Activated CD4-positive, alpha-beta T cell treated with anti-CD3 and anti-CD28 coated beads, Interleukin-2, amount 10 ng/mL, durations not matched to agents 7 days and 5 days (primary cell): ENCODE measurements at regions not wholly inside any gene's neighbourhood (a gene's known extent, or its start where the extent isn't known, plus 50 kb on each side); places are given as distances from the start of the nearest gene placed in this dataset.

Source experiments
- CTCF ChIA-PET: fragments of 350-600 bp; sonication (Branson Sonifier 250); formaldehyde crosslinking; loops from one replicate; lab custom pipeline; 2021; ENCODE audit warnings: antibody characterized with exemption; lab: Charles Lee
- POLR2A ChIA-PET: fragments of 350-600 bp; sonication (Branson Sonifier 250); formaldehyde crosslinking; loops from one replicate; lab custom pipeline; 2021; ENCODE audit warnings: antibody characterized with exemption; lab: Charles Lee
- DNase-seq: peaks from one replicate; pipeline ENCODE4 v3.0.0-alpha.2; 2020
- H3K27ac Mint-ChIP-seq: one replicate; pipeline ENCODE4 v1.8.0; 2021; ENCODE audit warnings: mild to moderate bottlenecking, moderate library complexity, mixed read lengths
- H3K27me3 Mint-ChIP-seq: one replicate; pipeline ENCODE4 v1.8.0; 2021; ENCODE audit warnings: mixed read lengths
- H3K36me3 Mint-ChIP-seq: one replicate; pipeline ENCODE4 v1.8.0; 2021; ENCODE audit warnings: low read depth, mixed read lengths
- H3K4me1 Mint-ChIP-seq: one replicate; pipeline ENCODE4 v1.8.0; 2021; ENCODE audit warnings: mixed read lengths
- H3K4me3 Mint-ChIP-seq: one replicate; pipeline ENCODE4 v1.8.0; 2021; ENCODE audit warnings: mild to moderate bottlenecking, moderate library complexity, mixed read lengths
- H3K9me3 Mint-ChIP-seq: one replicate; pipeline ENCODE4 v1.8.0; 2021; ENCODE audit warnings: mixed read lengths

DNA sequence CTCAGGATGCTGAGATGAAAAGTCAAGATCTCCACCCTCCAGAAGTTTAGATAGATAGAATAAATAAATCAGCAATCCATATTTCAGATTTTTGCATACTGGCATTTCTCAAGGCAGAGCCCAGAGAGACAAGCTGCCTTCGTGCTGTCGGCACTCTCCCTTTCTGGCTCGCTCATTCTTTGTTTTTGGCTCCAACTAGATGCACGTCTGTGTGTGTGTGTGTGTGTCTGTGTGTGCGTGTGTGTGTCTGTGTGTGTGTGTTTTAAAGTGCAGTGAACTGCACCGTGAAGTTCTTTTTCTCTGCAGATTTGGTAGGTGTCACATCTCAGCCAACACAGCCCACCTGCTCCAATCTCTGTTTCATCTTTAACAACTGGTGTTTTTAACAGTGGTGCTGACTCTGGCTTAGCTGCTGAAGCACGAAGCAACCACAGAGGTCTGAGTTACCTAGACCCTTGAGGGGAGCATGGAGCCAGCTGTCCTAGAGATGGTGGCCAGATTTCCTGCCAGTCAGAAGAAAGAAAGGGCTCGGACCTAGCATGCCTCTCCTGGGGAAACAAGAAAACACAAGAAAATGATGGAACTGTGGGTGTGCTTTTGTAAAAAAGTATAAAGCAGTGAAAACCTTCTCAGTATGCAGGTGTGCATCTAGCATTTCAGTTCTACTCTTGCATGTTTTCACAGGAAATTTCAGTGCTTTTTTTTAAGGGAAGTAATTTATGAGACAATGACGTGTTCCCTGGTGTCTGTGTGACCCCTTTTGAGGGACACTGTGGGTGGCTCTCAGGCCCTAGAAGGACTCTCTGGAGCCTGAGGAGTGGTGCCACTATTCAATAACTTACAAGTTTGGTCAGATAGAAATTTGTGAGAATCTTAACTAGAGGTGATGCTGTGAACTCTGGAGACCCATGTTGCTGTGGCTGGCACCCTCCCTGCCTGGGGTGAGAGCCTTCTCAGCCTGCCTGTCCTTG is 364.3 kb downstream of the RNF144A start:
- DNase-seq, result no peak
- no peaks in the 10 kb centered on the region for H3K9me3 Mint-ChIP-seq
- POLR2A ChIA-PET, result no interaction called here
- H3K27me3 Mint-ChIP-seq, result no peaks in the 10 kb centered on the region
- H3K4me3 Mint-ChIP-seq, result no peak overlapping the region
- H3K27ac Mint-ChIP-seq, result no peak overlapping the region
- CTCF ChIA-PET, result interaction anchor here (1.1 kb wide), 1 partner anchor 13 kb away, joined by 3 read pairs; no protein-coding TSS in a partner anchor
- H3K36me3 Mint-ChIP-seq, result no peaks in the 10 kb centered on the region
- H3K4me1 Mint-ChIP-seq, result no peaks in the 10 kb centered on the region

DNA sequence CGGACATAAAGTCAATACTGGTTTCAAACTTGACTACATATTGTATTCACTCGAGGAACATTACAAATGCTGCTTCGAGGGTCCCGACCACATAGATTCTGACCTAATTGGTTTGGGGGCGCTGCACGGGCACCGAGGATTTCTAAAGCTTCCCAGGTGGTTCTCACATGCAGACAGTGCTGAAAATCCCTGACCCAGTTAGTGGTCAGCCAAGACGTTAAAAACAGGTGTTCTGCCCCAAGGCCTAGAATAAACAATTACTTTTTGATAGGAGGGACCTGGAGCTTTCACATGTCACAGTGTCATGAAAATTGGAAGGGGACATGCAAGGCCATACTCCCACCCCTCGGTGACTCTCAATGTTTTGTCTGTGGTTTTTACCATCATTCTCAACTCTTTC is 368.9 kb downstream of the RNF144A start:
- no peaks in the 10 kb centered on the region for H3K36me3 Mint-ChIP-seq
- H3K27me3 Mint-ChIP-seq, result no peaks in the 10 kb centered on the region
- POLR2A ChIA-PET, result no interaction called here
- DNase-seq, result no peak
- no peaks in the 10 kb centered on the region for H3K4me1 Mint-ChIP-seq
- no peak overlapping the region for H3K27ac Mint-ChIP-seq
- H3K9me3 Mint-ChIP-seq, result no peaks in the 10 kb centered on the region
- CTCF ChIA-PET, result no interaction called here
- H3K4me3 Mint-ChIP-seq, result no peak overlapping the region

DNA sequence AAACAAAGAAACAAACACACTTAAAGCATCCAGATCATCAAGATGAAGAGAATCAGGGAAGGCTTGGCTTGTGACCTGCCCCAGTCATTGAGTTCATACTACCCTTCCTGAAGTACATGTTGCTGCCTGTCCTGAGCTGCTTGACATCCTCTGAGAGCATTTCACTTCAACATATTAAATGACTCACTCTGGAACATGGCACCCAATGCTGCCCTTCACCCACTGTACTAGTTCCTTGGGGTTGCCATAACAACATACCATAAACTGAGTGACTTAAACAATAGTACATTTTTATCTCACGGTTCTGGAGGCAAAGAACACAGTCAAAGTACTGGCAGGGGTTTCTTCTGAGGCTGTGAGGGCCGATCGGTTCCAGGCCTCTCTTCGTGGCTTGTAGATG is 371.3 kb downstream of the RNF144A start:
- H3K36me3 Mint-ChIP-seq, result no peaks in the 10 kb centered on the region
- DNase-seq, result no peak
- H3K4me1 Mint-ChIP-seq, result no peaks in the 10 kb centered on the region
- H3K27me3 Mint-ChIP-seq, result peaks cover 2% of the 10 kb centered on the region
- H3K27ac Mint-ChIP-seq, result no peak overlapping the region
- no peaks in the 10 kb centered on the region for H3K9me3 Mint-ChIP-seq
- ChIA-PET CTCF (no interaction called here), POLR2A (no interaction called here)
- H3K4me3 Mint-ChIP-seq, result no peak overlapping the region

- no peak overlapping the region for H3K4me3 Mint-ChIP-seq
- DNase-seq, result no peak
- no peaks in the 10 kb centered on the region for H3K4me1 Mint-ChIP-seq
- H3K36me3 Mint-ChIP-seq, result no peaks in the 10 kb centered on the region
- no peaks in the 10 kb centered on the region for H3K9me3 Mint-ChIP-seq
- ChIA-PET POLR2A (no interaction called here), CTCF (no interaction called here)
- peaks cover 4% of the 10 kb centered on the region for H3K27me3 Mint-ChIP-seq
- no peak overlapping the region for H3K27ac Mint-ChIP-seq
These were observed 372.5 kb downstream of the RNF144A start for GRCh38 chr2:7289697-7290096.

- Mint-ChIP-seq H3K27ac (no peak overlapping the region), H3K36me3 (no peaks in the 10 kb centered on the region), H3K27me3 (peaks cover 4% of the 10 kb centered on the region), H3K4me3 (no peak overlapping the region), H3K4me1 (no peaks in the 10 kb centered on the region), H3K9me3 (no peaks in the 10 kb centered on the region)
- ChIA-PET CTCF (interaction anchor here (1.1 kb wide), 1 partner anchor 8 kb away, joined by 3 read pairs; no protein-coding TSS in a partner anchor), POLR2A (no interaction called here)
- no peak for DNase-seq
These were observed 375.0 kb downstream of the RNF144A start for GRCh38 chr2:7292154-7292691.

DNA sequence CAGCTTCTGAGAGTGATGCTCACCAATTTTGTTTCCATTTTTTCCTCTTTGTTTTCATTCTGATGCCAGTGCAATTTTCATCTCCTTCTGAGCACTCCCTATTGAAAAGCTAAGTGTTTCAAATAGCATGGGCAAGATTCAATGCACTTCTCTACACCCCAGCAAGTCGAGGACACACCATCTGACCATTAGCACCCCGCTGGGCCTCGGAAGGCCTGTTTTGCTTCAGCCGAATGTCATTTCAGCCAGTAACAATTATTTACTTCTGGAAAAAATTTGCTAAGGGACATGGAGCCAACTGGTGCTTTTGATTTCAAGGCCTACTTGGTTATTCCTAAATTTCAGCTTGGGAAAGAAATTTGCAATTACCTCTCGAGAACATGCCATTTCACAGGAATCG is 392.4 kb downstream of the RNF144A start:
- H3K4me1 Mint-ChIP-seq, result no peaks in the 10 kb centered on the region
- no peaks in the 10 kb centered on the region for H3K36me3 Mint-ChIP-seq
- H3K9me3 Mint-ChIP-seq, result no peaks in the 10 kb centered on the region
- ChIA-PET CTCF (no interaction called here), POLR2A (no interaction called here)
- peaks cover 3% of the 10 kb centered on the region for H3K27me3 Mint-ChIP-seq
- H3K4me3 Mint-ChIP-seq, result no peak overlapping the region
- no peak for DNase-seq
- no peak overlapping the region for H3K27ac Mint-ChIP-seq

DNA sequence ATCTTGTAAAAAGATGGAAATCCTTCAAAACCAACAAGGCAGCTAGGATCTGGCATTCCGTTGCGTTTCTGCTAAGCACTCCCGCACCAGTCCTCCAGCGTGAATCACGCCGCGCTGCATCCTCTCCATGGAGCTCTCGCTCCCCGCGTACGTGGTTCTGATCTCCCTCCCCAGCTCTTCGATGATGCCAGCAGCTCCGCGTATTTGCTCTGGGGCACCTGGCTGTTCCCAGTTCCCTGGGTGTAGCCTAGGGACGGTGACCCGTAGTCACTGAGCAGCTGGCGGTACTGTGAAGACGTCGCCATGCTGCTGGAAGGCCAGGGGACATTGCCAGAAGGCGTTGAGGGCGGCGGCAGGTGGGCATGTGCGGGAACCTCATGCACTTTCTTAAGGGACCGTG is 407.5 kb downstream of the RNF144A start:
- H3K27me3 Mint-ChIP-seq, result peaks cover 2% of the 10 kb centered on the region
- no peak overlapping the region for H3K27ac Mint-ChIP-seq
- H3K9me3 Mint-ChIP-seq, result no peaks in the 10 kb centered on the region
- ChIA-PET CTCF (no interaction called here), POLR2A (no interaction called here)
- H3K4me1 Mint-ChIP-seq, result no peaks in the 10 kb centered on the region
- no peak for DNase-seq
- H3K4me3 Mint-ChIP-seq, result no peak overlapping the region
- H3K36me3 Mint-ChIP-seq, result no peaks in the 10 kb centered on the region

DNA sequence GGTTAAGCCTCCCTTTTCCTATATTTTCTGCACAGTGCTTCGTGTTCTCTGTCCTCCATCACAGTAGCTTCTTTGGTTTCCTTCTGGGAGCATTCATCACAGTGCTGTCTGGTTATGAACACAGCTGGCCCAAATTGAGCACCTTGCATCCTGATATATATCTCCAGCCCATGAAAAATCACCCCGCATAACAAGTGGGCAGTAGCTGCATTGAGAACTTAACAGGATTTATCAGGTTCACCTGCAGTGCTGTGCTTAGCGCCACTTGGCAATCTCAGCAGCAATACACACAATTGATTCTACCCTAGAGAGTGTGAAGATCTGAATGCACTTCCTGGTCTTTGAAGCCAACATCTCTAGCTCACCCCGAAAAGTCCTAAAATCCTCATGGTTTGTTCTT is 408.0 kb downstream of the RNF144A start:
- CTCF ChIA-PET, result no interaction called here
- no peaks in the 10 kb centered on the region for H3K27me3 Mint-ChIP-seq
- H3K4me1 Mint-ChIP-seq, result no peaks in the 10 kb centered on the region
- H3K4me3 Mint-ChIP-seq, result no peak overlapping the region
- DNase-seq, result no peak
- POLR2A ChIA-PET, result no interaction called here
- H3K9me3 Mint-ChIP-seq, result no peaks in the 10 kb centered on the region
- H3K36me3 Mint-ChIP-seq, result no peaks in the 10 kb centered on the region
- H3K27ac Mint-ChIP-seq, result no peak overlapping the region

DNA sequence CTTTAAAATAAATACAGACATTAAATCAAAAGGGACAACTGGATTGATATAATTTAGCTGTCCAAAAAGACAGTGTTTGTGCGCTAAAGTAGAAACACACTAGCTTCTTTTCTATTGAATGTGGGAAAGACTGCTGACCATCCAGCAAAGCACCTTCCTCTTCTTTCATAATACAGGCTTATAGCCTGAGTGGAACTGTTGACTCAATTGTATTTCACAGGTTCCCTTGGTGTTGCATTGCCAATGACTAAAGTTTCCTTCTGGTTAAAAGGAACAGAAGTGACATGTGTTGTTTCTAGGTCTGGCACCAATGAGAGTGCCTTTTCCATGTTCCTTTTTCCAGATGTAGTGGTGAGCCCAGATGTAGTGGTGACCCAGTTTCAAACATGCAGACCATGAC is 412.3 kb downstream of the RNF144A start:
- POLR2A ChIA-PET, result no interaction called here
- Mint-ChIP-seq H3K4me1 (no peaks in the 10 kb centered on the region), H3K27ac (no peak overlapping the region), H3K27me3 (peaks cover 6% of the 10 kb centered on the region), H3K9me3 (no peaks in the 10 kb centered on the region), H3K36me3 (no peaks in the 10 kb centered on the region), H3K4me3 (no peak overlapping the region)
- no peak for DNase-seq
- CTCF ChIA-PET, result no interaction called here

DNA sequence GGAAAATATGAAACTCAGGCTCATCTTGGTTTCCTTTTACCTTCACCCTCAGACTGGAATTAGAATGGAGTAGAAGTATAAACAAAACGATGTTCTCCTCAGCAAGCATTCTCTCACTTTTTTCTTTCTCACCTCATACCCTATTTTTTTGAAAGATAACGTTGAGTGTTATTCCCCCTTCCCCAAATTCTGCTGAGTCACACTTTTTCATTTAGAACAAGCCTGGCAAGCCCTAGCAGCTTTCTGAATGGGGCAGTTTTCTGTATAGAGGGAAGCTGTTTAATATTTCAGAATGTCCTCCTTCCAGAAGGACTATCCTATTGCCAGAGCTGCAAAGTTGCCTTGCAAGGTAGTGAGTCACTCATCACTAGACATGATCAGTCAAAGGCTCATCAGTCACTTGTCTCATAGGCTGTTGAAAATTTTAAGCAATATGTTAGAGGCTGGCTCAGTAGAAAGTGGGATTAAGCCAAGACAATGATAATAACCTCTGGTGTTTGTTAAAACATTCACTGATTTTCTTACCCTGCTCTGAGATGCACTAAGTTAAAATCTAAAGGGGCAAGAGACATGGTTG is 416.1 kb downstream of the RNF144A start:
- no peak for DNase-seq
- CTCF ChIA-PET, result no interaction called here
- POLR2A ChIA-PET, result no interaction called here
- H3K9me3 Mint-ChIP-seq, result no peaks in the 10 kb centered on the region
- H3K4me3 Mint-ChIP-seq, result no peak overlapping the region
- peaks cover 15% of the 10 kb centered on the region for H3K27me3 Mint-ChIP-seq
- no peaks in the 10 kb centered on the region for H3K36me3 Mint-ChIP-seq
- H3K4me1 Mint-ChIP-seq, result no peaks in the 10 kb centered on the region
- H3K27ac Mint-ChIP-seq, result no peak overlapping the region

DNA sequence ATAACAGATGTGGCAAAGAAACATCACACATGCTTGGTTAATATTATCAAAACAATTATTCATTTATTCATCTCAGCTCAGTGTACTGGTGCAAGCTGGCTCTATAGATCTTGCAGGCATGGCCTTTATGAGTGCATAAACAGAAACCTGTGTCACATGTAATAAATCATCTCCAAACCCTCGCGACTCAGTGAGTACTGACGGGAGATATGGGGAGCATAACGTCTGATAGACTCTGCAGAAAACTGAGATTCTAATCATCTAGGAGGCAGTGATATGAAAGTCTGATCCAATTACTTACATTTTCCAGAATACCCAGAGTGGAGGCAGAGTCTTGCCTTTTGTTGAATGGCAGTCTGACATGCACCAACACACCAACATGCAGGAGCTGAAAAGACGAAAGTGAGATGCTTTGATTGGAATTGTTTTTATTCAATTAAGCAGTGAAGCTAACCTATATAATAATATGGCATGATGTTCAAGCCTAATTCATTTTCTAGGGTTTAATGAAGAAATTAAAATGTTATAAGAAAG is 416.8 kb downstream of the RNF144A start:
- Mint-ChIP-seq H3K4me1 (no peaks in the 10 kb centered on the region), H3K9me3 (no peaks in the 10 kb centered on the region), H3K27ac (no peak overlapping the region), H3K4me3 (no peak overlapping the region), H3K36me3 (no peaks in the 10 kb centered on the region), H3K27me3 (peaks cover 15% of the 10 kb centered on the region)
- ChIA-PET CTCF (interaction anchor here (0.6 kb wide), 1 partner anchor 1829 kb away, joined by 3 read pairs; no protein-coding TSS in a partner anchor), POLR2A (no interaction called here)
- no peak for DNase-seq

DNA sequence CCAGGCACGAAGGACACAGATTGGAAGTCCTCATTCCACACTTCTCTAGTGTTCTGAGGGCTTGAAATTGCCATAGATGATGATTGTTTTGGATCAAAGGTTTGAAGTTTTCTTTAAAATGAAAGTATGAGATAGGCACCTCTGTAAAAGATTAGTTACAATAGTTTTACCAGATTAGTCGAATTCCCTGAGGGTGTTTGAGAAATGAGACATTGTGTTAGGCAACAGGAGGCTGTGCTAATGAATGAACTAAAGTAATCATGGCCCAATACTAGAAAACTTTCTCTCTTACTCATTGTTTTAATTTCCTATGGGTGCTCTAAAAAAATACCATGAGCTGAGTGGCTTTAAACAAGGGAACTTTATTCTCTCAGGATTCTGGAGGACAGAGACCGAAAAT is 421.7 kb downstream of the RNF144A start:
- no peak for DNase-seq
- Mint-ChIP-seq H3K36me3 (no peaks in the 10 kb centered on the region), H3K27ac (no peak overlapping the region), H3K4me1 (no peaks in the 10 kb centered on the region), H3K27me3 (peaks cover 9% of the 10 kb centered on the region), H3K4me3 (no peak overlapping the region), H3K9me3 (no peaks in the 10 kb centered on the region)
- POLR2A ChIA-PET, result no interaction called here
- CTCF ChIA-PET, result no interaction called here

- Mint-ChIP-seq H3K9me3 (peaks cover 2% of the 10 kb centered on the region), H3K27me3 (no peaks in the 10 kb centered on the region), H3K27ac (no peak overlapping the region), H3K36me3 (no peaks in the 10 kb centered on the region), H3K4me3 (no peak overlapping the region), H3K4me1 (no peaks in the 10 kb centered on the region)
- CTCF ChIA-PET, result no interaction called here
- POLR2A ChIA-PET, result no interaction called here
- no peak for DNase-seq
These were observed 429.1 kb downstream of the RNF144A start for GRCh38 chr2:7346336-7346735.
